ENCODE measurements at regions not wholly inside any gene's neighbourhood (a gene's known extent, or its start where the extent isn't known, plus 50 kb on each side); places are given as distances from the start of the nearest gene placed in this dataset.

- Histone ChIP-seq H3K27ac (replicated peaks in 1 of 4) (no peak overlapping the region), H3K36me3 (no peaks in the 10 kb centered on the region), H3K9me3 (no peaks in the 10 kb centered on the region), H3K4me1 (no peaks in the 10 kb centered on the region), H3K4me3 (no peak overlapping the region), H3K27me3 (no peaks in the 10 kb centered on the region)
- TF ChIP-seq POLR2AphosphoS5 (IDR thresholded peaks at IDR 0.05) = no peak
- no peak for TF ChIP-seq POLR2A (IDR thresholded peaks at IDR 0.05; ENCODE audit: low read depth)
- TF ChIP-seq, protein P1, sequence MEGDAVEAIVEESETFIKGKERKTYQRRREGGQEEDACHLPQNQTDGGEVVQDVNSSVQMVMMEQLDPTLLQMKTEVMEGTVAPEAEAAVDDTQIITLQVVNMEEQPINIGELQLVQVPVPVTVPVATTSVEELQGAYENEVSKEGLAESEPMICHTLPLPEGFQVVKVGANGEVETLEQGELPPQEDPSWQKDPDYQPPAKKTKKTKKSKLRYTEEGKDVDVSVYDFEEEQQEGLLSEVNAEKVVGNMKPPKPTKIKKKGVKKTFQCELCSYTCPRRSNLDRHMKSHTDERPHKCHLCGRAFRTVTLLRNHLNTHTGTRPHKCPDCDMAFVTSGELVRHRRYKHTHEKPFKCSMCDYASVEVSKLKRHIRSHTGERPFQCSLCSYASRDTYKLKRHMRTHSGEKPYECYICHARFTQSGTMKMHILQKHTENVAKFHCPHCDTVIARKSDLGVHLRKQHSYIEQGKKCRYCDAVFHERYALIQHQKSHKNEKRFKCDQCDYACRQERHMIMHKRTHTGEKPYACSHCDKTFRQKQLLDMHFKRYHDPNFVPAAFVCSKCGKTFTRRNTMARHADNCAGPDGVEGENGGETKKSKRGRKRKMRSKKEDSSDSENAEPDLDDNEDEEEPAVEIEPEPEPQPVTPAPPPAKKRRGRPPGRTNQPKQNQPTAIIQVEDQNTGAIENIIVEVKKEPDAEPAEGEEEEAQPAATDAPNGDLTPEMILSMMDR (IDR thresholded peaks at IDR 0.05) = no peak
- TF ChIP-seq EP300 (IDR thresholded peaks at IDR 0.05) = no peak
- WGBS = 85% methylated on average over 2 of the region's 2 CpGs
- intact Hi-C loops (cut with DNase I) = no loop called here
- no peak for DNase-seq (ENCODE audit: extremely low spot score)
These were observed 315.6 kb downstream of the HS3ST3B1 start for GRCh38 chr17:14616528-14616927.

DNA sequence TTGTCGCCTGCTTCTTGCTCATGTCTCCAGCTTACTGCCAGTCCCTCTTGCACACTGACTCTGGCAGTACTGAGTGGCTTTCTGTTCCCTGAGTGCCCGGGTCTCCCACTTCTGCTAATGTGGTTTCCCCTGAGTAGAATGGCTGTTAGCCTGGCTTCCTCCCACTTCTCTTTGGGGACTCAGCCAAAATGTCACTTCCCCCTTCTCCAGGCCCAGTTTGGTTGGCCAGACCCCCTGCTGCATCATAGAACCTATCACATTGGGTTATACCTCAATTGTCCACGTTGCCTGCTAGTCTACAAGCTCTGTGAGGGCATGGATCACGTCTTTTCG, 304.4 kb downstream of the HS3ST3B1 start:
- Histone ChIP-seq H3K36me3 (no peaks in the 10 kb centered on the region), H3K4me1 (no peaks in the 10 kb centered on the region), H3K4me3 (no peak overlapping the region), H3K27ac (replicated peaks in 1 of 4) (no peak overlapping the region), H3K9me3 (no peaks in the 10 kb centered on the region), H3K27me3 (no peaks in the 10 kb centered on the region)
- intact Hi-C loops (cut with DNase I) = no loop called here
- TF ChIP-seq POLR2AphosphoS5 (IDR thresholded peaks at IDR 0.05) = no peak
- no peak for TF ChIP-seq POLR2A (IDR thresholded peaks at IDR 0.05; ENCODE audit: low read depth)
- TF ChIP-seq EP300 (IDR thresholded peaks at IDR 0.05) = no peak
- WGBS = 67% methylated on average over 5 of the region's 5 CpGs
- no peak for DNase-seq (ENCODE audit: extremely low spot score)

- Histone ChIP-seq H3K9me3 (no peaks in the 10 kb centered on the region), H3K27me3 (no peaks in the 10 kb centered on the region), H3K4me3 (no peak overlapping the region), H3K4me1 (no peaks in the 10 kb centered on the region), H3K36me3 (no peaks in the 10 kb centered on the region), H3K27ac (replicated peaks in 1 of 4) (no peak overlapping the region)
- 70% methylated on average over 9 of the region's 9 CpGs for WGBS
- intact Hi-C loops (cut with DNase I) = no loop called here
- DNase-seq (ENCODE audit: extremely low spot score) = no peak
- no peak for TF ChIP-seq EP300 (IDR thresholded peaks at IDR 0.05)
- no peak for TF ChIP-seq POLR2A (IDR thresholded peaks at IDR 0.05; ENCODE audit: low read depth)
- TF ChIP-seq, protein P1 (IDR thresholded peaks at IDR 0.05) = no peak
- no peak for TF ChIP-seq POLR2AphosphoS5 (IDR thresholded peaks at IDR 0.05)
These were observed 303.8 kb downstream of the HS3ST3B1 start for GRCh38 chr17:14604591-14605266.

DNA sequence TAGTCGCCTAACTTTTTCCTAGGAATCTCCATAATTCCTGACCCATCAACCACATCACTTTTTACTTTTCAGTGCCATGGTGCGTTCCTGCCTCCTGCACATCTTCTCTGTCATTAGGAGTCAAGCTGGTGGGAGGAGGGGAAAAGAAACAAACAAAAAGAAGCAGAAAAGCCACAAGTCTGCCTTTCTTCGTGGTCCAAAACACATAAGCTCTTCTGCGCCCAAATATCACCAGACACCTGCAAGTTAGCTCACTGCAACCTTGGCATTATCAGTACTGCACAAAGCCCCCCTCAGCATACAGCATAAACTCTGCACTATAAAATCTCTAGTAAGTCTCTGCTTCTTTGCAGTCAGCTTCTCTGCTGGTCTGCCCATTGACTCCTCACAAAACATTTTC, 295.3 kb downstream of the HS3ST3B1 start:
- no peak for DNase-seq (ENCODE audit: extremely low spot score)
- no peak overlapping the region for H3K27ac ChIP-seq (replicated peaks in 1 of 4)
- no peaks in the 10 kb centered on the region for H3K9me3 ChIP-seq
- 76% methylated on average over 4 of the region's 4 CpGs for WGBS
- H3K4me3 ChIP-seq = no peak overlapping the region
- intact Hi-C loops (cut with DNase I) = no loop called here
- no peaks in the 10 kb centered on the region for H3K36me3 ChIP-seq
- peaks cover 0 to 13% (median 0%) of the 10 kb centered on the region in 4 donors for H3K27me3 ChIP-seq
- no peaks in the 10 kb centered on the region for H3K4me1 ChIP-seq
- TF ChIP-seq, protein P1 (IDR thresholded peaks at IDR 0.05) = no peak
- TF ChIP-seq EP300 (IDR thresholded peaks at IDR 0.05) (no peak), POLR2A (IDR thresholded peaks at IDR 0.05; ENCODE audit: low read depth) (no peak), POLR2AphosphoS5 (IDR thresholded peaks at IDR 0.05) (no peak)

DNA sequence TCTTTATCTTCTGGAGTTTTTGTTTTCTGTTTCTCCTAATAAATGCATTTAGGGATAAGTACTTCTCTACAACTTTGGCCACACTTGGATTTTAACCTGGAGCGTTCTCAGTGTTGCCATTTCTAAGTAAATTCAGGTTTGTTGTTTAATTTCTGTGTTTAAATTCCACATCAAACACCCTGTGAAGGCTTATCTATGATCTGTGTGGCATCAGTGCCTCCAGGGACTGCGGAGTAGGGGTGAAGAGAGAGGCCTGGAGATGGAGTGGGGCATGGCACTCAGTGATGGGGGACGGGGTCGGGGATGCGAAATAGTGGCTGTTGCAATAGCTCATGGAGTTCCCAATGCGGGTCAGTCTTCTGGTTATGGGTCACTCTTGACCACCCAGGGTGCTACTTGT, 294.8 kb downstream of the HS3ST3B1 start:
- Histone ChIP-seq H3K4me1 (no peaks in the 10 kb centered on the region), H3K27ac (replicated peaks in 1 of 4) (no peak overlapping the region), H3K27me3 (peaks cover 0 to 13% (median 0%) of the 10 kb centered on the region in 4 donors), H3K36me3 (no peaks in the 10 kb centered on the region), H3K4me3 (no peak overlapping the region), H3K9me3 (no peaks in the 10 kb centered on the region)
- TF ChIP-seq EP300 (IDR thresholded peaks at IDR 0.05) (no peak), POLR2AphosphoS5 (IDR thresholded peaks at IDR 0.05) (no peak), POLR2A (IDR thresholded peaks at IDR 0.05; ENCODE audit: low read depth) (no peak)
- TF ChIP-seq, protein P1 (IDR thresholded peaks at IDR 0.05) = no peak
- WGBS = 90% methylated on average over 6 of the region's 6 CpGs
- intact Hi-C loops (cut with DNase I) = no loop called here
- peak; percentile 70 for DNase-seq (ENCODE audit: extremely low spot score)

Measured in esophagus muscularis mucosa (tissue), 4 donors.